ENCODE measurements at regions not wholly inside any gene's neighbourhood (a gene's known extent, or its start where the extent isn't known, plus 50 kb on each side); places are given as distances from the start of the nearest gene placed in this dataset.

DNA sequence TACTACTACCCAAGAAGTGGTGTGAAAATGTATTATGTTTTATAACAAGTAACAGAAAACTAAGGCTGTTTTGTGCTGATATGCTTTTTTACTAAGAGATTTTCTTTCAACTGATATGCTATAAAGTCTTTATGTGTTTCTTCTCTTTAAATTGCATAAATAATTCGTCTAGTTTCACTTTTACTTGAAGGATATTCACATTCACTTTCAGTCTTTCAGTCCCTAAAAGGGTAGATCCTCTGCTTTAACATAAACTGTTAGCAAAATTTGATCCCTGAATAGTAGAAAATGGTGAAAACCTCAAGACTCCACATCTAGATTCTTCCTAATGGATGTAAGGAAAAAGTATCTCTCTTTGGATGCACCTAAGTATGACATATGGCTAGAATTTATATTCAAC is 69.0 kb upstream of the FST start:
- TF ChIP-seq POLR2A (IDR thresholded peaks at IDR 0.05): no peak
- TF ChIP-seq, protein P1, sequence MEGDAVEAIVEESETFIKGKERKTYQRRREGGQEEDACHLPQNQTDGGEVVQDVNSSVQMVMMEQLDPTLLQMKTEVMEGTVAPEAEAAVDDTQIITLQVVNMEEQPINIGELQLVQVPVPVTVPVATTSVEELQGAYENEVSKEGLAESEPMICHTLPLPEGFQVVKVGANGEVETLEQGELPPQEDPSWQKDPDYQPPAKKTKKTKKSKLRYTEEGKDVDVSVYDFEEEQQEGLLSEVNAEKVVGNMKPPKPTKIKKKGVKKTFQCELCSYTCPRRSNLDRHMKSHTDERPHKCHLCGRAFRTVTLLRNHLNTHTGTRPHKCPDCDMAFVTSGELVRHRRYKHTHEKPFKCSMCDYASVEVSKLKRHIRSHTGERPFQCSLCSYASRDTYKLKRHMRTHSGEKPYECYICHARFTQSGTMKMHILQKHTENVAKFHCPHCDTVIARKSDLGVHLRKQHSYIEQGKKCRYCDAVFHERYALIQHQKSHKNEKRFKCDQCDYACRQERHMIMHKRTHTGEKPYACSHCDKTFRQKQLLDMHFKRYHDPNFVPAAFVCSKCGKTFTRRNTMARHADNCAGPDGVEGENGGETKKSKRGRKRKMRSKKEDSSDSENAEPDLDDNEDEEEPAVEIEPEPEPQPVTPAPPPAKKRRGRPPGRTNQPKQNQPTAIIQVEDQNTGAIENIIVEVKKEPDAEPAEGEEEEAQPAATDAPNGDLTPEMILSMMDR (IDR thresholded peaks at IDR 0.05): no peak
- no peak for TF ChIP-seq EP300 (IDR thresholded peaks at IDR 0.05)
